Stimulated activated CD4-positive, alpha-beta T cell treated with anti-CD3 and anti-CD28 coated beads, TNF-alpha, amount 100 ng/mL, for 1 hour (primary cell): ENCODE measurements at regions not wholly inside any gene's neighbourhood (a gene's known extent, or its start where the extent isn't known, plus 50 kb on each side); places are given as distances from the start of the nearest gene placed in this dataset.
"Not testable (repeated sequence)": the region's sequence is repeated elsewhere in the genome, so short reads cannot be mapped to it uniquely, and the experiment has no call there.

Experiments
- DNase-seq, 3 donors: peaks; one replicate each; pipeline ENCODE4 v3.0.0-alpha.2; 2020; ENCODE audit warnings: low read depth in 3 of 3, low spot score in 1 of 3

DNA sequence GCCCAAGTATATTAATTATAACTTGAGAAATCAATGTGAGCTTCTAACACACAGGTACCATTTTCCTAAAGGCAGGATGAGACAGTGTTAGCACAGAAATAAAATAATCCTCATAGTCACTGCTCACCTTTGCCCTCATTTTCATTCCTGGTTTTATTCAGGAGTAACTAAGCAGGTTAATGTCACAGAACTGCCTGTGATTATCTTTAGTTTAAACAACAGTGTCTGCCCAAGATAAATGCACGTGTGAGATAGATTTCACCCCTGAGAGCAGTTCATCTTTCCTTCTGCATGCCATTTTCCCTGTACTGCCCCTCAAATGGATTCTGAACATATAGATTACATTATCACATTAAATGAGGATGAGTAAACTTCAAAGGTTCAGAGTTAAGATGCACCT, 250.7 kb downstream of the RMST start:
- DNase-seq = no peak

DNA sequence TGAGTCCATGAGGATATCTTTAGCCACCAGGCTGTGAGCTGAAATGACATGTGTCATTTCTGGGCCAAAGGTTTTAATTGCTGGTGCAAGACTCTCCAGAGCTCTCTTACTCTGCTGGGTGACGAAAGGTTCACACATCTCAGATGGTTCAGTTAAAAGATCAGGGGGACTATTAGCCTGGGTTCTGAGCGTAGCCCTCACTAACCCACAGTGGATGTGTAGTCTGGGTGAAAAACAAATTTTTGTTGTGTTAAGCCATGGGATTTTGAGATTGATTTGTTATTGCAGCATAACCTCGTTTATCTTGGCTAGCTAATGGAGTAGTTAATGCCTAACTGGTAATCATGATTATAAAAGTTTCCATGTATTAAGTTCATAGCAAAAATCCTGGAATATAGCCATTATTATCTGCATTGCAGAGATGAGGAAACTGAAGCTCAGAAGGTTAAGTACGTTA, 251.5 kb downstream of the RMST start:
- no peak for DNase-seq

DNA sequence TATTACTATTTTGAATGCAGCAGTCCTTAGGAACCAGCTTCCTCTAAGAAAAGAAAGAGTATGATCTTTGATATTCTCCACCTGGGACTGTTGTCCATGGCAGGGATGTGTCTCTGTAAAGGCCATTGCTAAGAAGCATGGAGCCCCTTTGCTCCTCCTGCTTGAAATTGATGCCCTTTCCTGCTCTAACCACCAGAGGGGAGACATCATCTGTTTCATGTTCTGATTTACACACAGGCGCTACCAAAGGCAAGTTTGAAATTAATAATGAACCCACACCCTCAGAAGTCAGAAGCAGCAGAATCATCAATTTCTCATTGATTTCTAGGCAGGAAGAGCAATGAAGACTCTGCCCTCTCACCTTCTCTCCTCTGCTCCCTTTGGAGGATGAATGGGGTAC, 253.8 kb downstream of the RMST start:
- DNase-seq = no peak

DNA sequence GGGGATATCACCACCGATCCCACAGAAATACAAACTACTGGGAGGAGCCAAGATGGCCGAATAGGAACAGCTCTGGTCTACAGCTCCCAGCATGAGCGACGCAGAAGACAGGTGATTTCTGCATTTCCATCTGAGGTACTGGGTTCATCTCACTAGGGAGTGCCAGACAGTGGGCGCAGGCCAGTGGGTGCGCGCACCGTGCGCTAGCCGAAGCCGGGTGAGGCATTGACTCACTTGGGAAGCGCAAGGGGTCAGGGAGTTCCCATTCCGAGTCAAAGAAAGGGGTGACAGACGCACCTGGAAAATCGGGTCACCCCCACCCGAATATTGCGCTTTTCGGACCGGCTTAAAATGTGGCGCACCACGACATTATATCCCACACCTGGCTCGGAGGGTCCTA, 261.2 kb downstream of the RMST start:
- not testable (repeated sequence) for DNase-seq

DNA sequence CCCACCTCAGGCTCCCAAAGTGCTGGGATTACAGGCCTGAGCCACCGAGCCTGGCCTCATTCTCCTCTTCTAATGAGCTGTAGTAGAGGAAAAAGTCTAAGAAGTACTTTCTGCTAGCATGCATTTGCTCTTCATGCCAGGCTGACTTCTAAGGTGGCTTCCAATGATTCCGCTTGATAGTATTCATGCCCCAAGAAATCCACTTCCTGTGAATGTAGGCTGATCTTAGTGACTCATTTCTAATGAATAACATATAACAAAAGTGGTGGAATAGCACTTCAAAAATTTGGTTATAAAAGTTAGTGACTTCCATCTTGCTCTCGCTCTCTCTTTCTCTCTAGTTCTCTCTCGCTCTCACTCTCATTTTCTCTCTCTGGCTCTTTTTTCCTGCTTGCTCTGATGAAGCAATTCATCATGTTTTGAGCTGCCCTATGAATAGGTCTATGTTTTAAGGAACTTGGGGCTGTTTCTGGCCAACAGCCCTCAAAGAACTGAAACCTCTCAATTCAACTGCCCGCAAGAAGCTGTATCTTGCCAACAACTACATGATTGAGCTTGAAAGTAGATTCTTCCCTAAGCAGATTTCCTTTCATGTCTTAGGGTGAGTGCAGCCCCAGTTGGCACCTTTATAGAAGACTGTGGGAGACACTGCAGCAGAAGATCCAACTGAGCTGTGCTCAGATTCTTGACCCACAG, 282.9 kb downstream of the RMST start:
- DNase-seq = no peak

DNA sequence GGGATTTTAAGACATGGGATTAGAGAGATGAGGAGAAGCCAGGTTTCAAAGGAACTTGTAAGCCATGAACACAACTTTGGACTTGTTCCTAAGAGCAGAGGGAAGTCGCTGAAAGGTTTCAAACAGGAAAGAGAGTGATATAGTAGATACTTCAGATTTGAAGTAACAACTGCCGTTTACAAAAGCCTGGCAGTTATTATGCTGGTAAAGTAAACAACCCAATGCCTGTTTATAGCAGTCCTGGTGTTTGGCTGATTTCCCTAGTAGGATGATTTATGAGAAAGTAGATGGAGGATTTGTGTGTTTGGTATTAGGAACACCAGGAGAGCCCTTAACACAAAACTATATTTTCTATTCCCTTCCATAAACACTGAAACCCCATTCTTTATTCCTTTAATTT, 285.7 kb downstream of the RMST start:
- no peak for DNase-seq

DNA sequence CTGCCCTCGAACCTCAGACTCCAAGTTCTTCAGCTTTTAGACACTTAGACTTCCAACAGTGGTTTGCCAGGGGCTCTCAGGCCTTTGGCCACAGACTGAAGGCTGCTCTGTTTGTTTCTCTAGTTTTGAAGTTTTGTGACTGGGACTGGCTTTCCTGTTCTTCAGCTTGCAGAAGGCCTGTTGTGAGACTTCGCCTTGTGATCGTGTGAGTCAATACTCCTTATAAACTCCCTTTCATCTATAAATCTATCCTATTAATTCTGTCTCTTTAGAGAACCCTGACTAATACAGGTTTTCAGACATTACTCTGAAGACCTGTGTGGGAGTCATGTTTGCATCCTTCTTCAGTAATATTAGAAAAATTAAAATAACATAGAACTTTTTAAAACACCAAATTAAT, 289.1 kb downstream of the RMST start:
- DNase-seq = no peak

DNA sequence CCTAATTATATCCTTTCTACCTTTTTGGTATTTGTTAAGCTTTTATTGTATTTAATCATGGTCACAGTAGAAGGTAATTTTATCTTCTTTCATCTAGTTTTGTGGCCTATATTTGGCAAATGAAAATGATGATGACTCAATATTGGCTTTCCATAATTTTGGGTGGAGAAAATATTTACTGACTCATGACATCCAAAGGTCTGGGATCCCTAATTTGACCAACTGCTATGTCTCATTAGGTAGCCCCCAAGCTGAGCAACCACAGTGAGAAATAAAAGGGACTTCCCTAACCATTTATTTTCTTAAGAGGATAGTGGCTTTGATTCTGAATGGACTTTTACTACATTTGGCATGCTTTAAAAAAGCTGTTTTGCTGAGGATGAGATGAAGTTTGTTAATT, 289.5 kb downstream of the RMST start:
- DNase-seq = no peak

DNA sequence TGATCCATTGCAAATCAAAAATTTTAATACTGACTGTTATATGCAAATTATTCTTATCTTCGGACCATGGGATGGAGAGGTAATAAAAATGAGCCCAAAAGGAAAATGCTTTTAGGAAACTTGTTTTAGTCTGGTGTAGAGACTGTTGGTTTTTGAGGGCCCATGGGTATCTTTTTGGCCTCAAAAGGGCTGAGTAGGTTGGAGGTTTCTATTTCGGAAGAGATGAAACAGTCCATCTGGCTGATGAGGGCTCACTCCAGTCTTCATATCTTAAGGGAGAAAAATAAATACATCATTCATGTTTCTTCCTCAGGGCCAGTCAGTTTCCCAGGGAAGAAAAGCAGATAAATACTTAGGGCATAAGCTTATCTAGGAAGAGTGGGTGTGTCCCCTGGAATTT, 290.7 kb downstream of the RMST start:
- DNase-seq = no peak

DNA sequence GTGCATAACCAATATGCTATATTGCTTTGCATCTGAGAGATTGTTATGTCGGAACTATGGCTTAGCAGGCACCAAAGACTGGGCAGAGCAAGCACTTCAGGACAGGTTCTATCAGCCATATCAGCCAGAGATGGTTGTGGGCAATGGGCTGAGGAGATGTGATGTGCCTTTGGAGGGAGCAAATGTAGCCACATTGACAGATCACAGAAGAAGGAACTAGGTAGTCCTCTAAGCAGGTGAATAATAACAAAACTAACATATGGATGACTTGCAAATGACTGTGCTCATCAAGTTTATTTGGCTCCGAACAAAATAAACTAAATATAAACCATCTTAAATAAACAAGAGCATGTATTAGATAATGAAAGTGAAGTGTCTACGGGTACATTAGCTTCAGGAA, 291.7 kb downstream of the RMST start:
- DNase-seq = no peak

DNA sequence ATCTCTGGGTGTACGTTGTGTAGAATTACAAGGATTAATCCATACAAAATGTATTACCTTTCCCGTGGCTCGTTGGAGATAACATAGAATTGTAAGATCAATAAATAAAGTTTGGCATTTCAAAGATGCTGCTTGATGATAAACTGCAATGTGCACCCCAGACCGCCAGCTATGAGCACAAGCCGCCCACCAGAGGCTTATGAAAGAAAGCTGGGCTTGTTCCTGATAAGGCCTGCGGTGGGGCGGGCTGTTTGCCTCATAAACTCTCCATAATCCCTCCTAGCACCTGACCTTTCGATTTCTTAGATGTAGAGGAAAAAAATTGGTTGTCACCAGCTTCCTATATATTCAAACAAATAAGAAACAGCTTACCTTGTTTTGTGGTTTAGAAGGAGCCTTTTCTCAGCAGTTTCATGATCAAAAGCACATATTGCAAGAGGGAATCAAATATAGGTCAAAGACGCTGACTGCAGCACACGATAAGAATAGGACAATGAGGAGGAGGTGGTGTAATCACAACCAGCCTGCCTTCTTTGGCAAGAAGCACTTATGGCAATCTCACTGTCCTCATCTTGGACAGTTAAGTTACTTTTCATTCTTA, 293.6 kb downstream of the RMST start:
- DNase-seq = no peak

DNA sequence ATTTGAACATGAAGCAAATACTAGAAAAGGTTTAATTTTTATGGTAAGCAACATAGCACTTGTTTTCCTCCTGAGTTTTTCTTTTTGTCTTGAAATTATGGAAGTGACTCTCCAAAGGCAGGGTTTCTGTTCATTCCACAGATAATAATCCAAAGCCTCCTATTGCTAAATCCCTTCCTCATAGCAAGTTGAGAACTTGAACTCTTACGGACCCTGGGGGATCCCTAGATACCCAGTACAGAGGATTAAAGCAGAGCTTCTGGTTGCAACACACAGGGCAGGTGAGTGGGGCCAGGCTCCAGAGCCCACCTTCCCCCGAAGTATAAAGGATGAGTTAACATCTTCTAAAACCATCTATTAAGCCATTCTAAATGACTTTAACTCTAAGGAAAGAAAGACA, 294.1 kb downstream of the RMST start:
- no peak for DNase-seq

DNA sequence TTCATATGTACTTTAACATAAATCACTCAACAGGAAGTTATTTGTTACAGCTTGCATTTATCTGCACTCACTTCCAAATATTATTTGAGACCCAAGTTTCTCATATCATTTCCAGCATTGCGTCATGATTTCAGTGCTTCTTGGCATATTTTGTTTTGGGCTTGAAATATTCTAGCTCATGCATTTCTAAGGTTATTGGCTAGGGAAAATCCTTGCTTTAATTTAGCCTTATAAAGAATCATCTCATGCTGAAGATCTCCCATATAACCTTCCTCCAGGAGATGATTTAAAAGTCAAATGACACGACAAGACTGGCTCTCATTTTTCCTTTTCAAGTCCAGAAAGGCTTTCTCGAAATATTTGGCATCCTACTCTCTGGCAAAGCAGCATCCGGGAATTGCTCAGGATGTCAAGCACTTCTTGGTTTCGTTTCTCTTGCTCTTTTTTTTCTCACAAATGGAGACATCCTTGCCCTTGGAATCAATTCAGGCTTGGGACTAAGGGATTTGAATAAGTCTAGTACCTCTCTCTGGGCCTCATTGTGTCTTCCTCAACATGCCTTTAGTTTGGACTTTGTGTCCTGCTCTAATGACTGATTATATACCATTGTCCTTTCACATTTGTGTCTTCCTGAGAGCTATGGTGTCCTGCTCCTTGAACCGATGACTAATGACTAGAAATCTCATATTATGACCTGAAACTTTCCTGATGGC, 295.0 kb downstream of the RMST start:
- no peak for DNase-seq

DNA sequence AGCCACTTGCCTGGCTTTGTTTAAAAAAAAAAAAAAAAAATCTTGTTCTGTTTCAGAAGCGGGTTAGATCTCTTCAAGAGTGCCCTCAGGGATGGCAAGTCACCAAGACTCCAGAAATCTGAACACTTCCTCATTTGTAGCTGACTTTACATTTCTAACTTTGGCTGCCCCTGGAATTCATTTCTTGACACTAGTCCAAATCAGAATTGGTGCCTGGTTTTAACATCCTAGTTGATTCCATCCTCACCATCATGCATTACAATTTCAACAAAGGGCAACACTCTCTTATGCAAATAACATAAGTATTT, 295.5 kb downstream of the RMST start:
- no peak for DNase-seq

DNA sequence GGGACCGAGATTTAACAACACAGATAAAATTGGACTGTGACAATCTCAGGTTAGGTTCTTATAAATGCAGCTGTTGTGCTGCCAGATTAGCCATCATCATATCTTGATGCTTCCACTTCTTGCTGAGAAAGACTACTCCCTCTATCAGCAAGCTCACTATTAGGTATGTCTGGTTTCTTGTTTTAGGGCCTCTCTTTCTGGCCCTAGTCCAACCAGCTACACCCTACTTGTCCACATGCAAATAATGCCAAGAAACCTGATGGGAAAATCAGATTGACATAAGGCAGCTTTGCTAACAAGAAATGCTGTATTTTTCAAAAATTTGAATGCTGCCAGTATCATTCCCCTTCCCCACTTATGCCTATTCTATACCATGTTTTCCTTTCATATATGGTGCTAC, 296.0 kb downstream of the RMST start:
- no peak for DNase-seq

DNA sequence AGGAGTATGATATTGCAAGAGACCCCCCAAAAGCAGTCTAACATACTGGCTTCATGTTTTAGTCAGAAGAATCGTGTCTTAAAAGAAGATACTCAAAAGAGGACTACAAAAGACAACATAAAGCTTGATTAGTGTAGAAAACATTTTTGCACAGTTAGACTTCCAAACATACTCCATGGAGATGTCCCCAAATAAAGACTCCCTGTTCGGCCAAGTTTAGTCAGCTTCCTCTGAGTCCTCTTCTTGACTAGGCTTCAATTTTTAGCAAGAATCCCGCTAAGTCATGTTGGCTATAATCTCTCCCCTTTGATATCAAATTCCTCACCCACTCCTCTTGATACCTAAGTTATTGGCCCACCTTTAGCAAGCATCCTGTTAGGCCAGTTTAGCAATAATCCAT, 298.0 kb downstream of the RMST start:
- no peak for DNase-seq

DNA sequence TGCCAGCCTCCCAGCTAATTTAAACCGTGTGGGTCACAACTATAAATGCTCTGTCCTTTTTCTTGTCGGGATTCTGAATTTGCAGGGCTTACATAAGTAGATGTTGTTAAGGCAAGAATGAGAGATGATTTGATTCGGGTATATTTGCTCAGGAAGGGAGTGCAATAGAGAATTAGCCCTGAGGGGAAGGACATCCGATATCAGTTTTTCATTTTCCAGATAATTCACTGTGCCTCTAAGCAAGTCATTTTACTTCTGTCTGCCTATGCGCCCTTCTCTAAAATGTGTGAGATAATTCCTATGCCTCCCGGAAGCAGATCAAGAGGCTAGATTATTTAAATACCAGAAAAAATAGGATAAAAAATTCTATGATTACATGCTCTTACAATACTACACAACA, 300.5 kb downstream of the RMST start:
- no peak for DNase-seq

DNA sequence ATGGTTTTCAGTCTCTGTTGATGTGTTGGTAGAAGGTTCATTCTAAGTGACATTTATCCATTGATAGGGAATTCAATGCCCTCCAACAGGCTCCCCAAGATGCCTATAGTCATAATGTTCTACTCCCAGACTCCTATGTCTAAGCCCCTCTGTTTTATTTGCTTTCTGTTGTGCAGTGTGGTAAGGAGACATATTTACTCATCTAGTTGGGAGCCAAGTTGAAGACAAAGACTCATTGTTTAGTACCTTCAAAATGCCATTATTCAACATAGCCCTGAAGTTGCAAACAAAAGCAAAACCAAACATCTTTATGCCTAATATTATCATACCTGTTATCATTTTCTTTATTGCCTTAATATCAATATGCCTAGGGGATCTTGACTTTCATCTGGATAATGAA, 302.1 kb downstream of the RMST start:
- no peak for DNase-seq

DNA sequence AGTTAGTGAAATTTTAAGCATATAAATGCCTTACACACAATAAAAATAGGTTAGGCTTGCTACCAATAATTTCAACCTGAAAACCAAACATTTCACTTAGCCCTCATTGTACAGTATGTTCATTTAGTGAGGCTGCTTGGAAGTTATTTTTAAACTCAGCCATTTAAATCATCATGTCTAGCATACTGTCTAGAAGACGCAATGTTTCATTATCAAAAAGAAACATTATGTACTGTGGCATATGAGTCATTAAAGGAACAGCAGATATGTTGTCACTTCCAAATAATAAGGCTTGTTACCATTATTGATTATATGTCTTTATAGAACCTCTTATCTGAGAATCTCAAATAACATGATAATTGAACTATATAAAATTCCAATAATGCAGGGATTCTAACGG, 304.7 kb downstream of the RMST start:
- DNase-seq = no peak

DNA sequence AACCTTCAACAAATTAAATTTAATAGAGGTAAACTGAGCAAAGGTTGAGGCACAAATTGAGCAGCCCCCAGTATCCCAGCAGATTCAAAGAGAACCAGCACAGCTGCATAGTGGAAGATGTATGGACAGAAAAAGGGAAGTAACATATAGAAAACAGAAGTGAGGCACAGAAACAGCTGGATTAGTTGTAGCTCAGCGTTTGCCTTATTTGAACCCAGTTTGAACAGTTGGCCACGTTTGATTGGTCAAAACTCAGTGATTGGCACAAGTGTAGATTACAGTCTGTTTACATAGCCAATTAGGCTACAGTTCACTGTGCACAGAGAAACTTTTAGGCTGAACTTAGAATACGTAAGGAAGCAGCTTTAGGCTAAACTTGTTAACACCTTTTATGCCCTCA, 315.5 kb downstream of the RMST start:
- DNase-seq = no peak

DNA sequence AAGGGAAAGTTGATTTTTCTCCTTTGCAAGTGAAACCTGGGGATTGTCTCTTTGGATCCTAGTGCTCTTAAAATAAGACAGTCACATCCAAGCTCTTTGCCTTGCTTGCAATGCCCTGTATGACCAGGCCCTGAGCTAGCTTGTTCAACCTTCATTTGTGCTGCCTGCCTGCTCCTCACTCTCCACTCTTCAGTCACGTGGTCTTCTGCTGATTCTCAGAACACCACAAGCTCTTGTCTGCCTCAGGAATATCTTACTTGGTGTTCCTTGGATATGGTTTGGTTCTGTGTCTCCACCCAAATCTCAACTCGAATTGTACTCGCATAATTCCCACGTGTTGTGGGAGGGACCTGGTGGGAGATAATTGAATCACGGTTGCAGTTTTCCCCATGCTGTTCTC, 318.7 kb downstream of the RMST start:
- no peak for DNase-seq

DNA sequence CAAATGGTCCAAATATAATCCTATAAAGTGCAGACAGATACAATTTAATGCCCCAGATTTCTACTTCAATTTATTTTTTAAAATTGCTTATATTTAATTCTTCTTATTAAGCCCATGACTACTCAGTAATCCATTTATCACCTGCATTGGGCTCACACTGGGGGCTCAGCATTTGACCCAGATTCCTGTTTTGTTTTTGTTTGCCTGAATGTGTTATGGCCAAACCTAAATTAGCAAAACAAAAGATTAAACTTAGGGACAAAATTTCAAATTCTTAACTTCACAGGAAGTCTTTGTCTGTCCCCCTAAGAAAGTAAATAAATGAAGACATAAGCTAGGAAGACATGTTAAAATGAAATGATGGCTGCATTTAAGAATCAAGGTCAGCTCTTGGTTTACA, 322.3 kb downstream of the RMST start:
- DNase-seq = no peak

DNA sequence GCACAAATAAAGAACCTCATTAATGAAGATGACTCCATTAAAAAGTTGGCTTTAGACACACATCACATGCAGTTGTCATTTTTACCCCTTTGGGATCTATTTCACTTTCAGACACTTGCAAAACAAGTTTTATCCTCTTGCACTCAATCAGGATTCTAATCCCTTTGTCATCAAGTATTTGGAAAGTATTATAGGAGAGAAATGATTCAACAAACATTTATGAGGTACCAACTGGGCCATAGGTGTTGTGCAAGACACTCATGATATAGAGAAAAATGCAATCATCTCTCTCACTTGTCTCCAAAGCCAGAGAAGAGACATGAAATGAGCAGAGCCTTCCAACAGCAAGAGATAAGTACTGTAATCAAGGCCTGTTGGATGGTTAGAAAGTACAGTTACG, 327.7 kb downstream of the RMST start:
- DNase-seq = no peak
